H1 (cell line): ENCODE measurements at regions not wholly inside any gene's neighbourhood (a gene's known extent, or its start where the extent isn't known, plus 50 kb on each side); places are given as distances from the start of the nearest gene placed in this dataset.

Source experiments
- EGR1 ChIP-seq: IDR thresholded peaks from 2 replicates; pipeline ENCODE4 v1.6.1; 2011; ENCODE audit warnings: low read depth, low read length, borderline replicate concordance
- EZH2 ChIP-seq: fragments of 200-600 bp; sonication (generic); IDR thresholded peaks from 2 replicates; pipeline ENCODE4 v1.7.1; 2012; ENCODE audit warnings: low read depth, mild to moderate bottlenecking, moderate library complexity, low read length, inconsistent platforms; ENCODE audit not compliant: severe bottlenecking
- GABPA ChIP-seq: IDR thresholded peaks from 2 replicates; pipeline ENCODE4 v1.6.1; 2011; ENCODE audit warnings: mild to moderate bottlenecking, low read length, moderate library complexity, borderline replicate concordance; ENCODE audit not compliant: insufficient read depth
- KDM5A ChIP-seq: fragments of 200-600 bp; IDR thresholded peaks from 2 replicates; pipeline ENCODE4 v1.7.1; 2012; ENCODE audit warnings: mild to moderate bottlenecking, low read length, inconsistent platforms, mixed read lengths
- RBBP5 ChIP-seq: IDR thresholded peaks from 2 replicates; pipeline ENCODE4 v1.7.1; 2012; ENCODE audit warnings: low read depth, mild to moderate bottlenecking, inconsistent platforms, low read length, moderate library complexity, borderline replicate concordance
- TF ChIP-seq, protein P1 (sequence below): fragments of 300-600 bp; sonication (generic); IDR thresholded peaks from 2 replicates; pipeline ENCODE4 v1.7.1; 2012; ENCODE audit warnings: low read length, moderate library complexity, mild to moderate bottlenecking, inconsistent platforms; ENCODE audit not compliant: insufficient replicate concordance

DNA sequence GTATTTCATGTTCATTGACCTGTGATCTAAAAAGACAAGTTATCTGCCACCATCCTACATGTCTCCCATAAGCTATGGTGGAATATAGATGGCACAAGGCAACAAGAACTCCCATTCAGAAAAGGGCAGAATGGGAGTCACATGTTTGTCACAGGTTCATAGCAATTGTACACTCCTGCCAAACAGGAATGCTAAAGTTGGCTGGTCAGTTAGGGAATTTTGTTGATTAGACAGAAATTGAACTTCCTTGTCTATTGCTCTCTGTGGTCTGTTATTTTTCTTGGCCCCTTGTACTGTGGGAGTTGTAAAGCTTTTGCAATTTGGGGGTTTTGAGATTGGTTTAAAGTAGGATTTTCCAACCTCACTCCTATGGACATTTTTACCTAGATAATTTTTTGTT, 101.7 kb upstream of the SOD3 start (continued):
- TF ChIP-seq EZH2 (no peak), GABPA (no peak), EGR1 (no peak), KDM5A (no peak), RBBP5 (no peak)
- TF ChIP-seq, protein P1, sequence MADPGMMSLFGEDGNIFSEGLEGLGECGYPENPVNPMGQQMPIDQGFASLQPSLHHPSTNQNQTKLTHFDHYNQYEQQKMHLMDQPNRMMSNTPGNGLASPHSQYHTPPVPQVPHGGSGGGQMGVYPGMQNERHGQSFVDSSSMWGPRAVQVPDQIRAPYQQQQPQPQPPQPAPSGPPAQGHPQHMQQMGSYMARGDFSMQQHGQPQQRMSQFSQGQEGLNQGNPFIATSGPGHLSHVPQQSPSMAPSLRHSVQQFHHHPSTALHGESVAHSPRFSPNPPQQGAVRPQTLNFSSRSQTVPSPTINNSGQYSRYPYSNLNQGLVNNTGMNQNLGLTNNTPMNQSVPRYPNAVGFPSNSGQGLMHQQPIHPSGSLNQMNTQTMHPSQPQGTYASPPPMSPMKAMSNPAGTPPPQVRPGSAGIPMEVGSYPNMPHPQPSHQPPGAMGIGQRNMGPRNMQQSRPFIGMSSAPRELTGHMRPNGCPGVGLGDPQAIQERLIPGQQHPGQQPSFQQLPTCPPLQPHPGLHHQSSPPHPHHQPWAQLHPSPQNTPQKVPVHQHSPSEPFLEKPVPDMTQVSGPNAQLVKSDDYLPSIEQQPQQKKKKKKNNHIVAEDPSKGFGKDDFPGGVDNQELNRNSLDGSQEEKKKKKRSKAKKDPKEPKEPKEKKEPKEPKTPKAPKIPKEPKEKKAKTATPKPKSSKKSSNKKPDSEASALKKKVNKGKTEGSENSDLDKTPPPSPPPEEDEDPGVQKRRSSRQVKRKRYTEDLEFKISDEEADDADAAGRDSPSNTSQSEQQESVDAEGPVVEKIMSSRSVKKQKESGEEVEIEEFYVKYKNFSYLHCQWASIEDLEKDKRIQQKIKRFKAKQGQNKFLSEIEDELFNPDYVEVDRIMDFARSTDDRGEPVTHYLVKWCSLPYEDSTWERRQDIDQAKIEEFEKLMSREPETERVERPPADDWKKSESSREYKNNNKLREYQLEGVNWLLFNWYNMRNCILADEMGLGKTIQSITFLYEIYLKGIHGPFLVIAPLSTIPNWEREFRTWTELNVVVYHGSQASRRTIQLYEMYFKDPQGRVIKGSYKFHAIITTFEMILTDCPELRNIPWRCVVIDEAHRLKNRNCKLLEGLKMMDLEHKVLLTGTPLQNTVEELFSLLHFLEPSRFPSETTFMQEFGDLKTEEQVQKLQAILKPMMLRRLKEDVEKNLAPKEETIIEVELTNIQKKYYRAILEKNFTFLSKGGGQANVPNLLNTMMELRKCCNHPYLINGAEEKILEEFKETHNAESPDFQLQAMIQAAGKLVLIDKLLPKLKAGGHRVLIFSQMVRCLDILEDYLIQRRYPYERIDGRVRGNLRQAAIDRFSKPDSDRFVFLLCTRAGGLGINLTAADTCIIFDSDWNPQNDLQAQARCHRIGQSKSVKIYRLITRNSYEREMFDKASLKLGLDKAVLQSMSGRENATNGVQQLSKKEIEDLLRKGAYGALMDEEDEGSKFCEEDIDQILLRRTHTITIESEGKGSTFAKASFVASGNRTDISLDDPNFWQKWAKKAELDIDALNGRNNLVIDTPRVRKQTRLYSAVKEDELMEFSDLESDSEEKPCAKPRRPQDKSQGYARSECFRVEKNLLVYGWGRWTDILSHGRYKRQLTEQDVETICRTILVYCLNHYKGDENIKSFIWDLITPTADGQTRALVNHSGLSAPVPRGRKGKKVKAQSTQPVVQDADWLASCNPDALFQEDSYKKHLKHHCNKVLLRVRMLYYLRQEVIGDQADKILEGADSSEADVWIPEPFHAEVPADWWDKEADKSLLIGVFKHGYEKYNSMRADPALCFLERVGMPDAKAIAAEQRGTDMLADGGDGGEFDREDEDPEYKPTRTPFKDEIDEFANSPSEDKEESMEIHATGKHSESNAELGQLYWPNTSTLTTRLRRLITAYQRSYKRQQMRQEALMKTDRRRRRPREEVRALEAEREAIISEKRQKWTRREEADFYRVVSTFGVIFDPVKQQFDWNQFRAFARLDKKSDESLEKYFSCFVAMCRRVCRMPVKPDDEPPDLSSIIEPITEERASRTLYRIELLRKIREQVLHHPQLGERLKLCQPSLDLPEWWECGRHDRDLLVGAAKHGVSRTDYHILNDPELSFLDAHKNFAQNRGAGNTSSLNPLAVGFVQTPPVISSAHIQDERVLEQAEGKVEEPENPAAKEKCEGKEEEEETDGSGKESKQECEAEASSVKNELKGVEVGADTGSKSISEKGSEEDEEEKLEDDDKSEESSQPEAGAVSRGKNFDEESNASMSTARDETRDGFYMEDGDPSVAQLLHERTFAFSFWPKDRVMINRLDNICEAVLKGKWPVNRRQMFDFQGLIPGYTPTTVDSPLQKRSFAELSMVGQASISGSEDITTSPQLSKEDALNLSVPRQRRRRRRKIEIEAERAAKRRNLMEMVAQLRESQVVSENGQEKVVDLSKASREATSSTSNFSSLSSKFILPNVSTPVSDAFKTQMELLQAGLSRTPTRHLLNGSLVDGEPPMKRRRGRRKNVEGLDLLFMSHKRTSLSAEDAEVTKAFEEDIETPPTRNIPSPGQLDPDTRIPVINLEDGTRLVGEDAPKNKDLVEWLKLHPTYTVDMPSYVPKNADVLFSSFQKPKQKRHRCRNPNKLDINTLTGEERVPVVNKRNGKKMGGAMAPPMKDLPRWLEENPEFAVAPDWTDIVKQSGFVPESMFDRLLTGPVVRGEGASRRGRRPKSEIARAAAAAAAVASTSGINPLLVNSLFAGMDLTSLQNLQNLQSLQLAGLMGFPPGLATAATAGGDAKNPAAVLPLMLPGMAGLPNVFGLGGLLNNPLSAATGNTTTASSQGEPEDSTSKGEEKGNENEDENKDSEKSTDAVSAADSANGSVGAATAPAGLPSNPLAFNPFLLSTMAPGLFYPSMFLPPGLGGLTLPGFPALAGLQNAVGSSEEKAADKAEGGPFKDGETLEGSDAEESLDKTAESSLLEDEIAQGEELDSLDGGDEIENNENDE, result no peak
